OCI-LY1 (cell line): ENCODE measurements at regions not wholly inside any gene's neighbourhood (a gene's known extent, or its start where the extent isn't known, plus 50 kb on each side); places are given as distances from the start of the nearest gene placed in this dataset.

Source experiments
- H2AFZ ChIP-seq: fragments of 200-600 bp; sonication (generic), shearing (Covaris generic); 2 replicates; pipeline ENCODE4 v1.6.0; 2014; ENCODE audit warnings: antibody characterized with exemption, mild to moderate bottlenecking, low read length
- H3F3A ChIP-seq: fragments of 200-600 bp; sonication (generic), shearing (Covaris generic); 2 replicates; pipeline ENCODE4 v1.6.0; 2014; ENCODE audit warnings: mild to moderate bottlenecking, antibody characterized with exemption, low read length, moderate library complexity; ENCODE audit not compliant: insufficient read depth
- H3K27ac ChIP-seq: fragments of 200-600 bp; sonication (generic); 2 replicates; pipeline ENCODE4 v1.5.1; 2014; ENCODE audit warnings: low read length, mixed run types, mild to moderate bottlenecking, low read depth; ENCODE audit not compliant: poor library complexity, severe bottlenecking
- H3K27me3 ChIP-seq: fragments of 200-600 bp; sonication (generic); 2 replicates; pipeline ENCODE4 v1.6.0; 2014; ENCODE audit warnings: antibody characterized with exemption, mild to moderate bottlenecking, low read length, moderate library complexity; ENCODE audit not compliant: insufficient read depth
- H3K36me3 ChIP-seq: fragments of 200-600 bp; sonication (generic); 2 replicates; pipeline ENCODE4 v1.6.1; 2014; ENCODE audit warnings: mild to moderate bottlenecking, antibody characterized with exemption, low read length, moderate library complexity, mixed read lengths; ENCODE audit not compliant: insufficient read depth
- H3K4me1 ChIP-seq: fragments of 200-600 bp; sonication (generic); 2 replicates; pipeline ENCODE4 v1.5.1; 2014; ENCODE audit warnings: mild to moderate bottlenecking, low read length, moderate library complexity; ENCODE audit not compliant: insufficient read depth, severe bottlenecking
- H3K4me2 ChIP-seq: fragments of 200-600 bp; sonication (generic), shearing (Covaris generic); 2 replicates; pipeline ENCODE4 v1.6.1; 2014; ENCODE audit warnings: low read length
- H3K4me3 ChIP-seq: fragments of 200-600 bp; sonication (generic); 2 replicates; pipeline ENCODE4 v1.5.1; 2014; ENCODE audit warnings: low read length, low read depth, mild to moderate bottlenecking, mixed read lengths; ENCODE audit not compliant: poor library complexity, severe bottlenecking
- H3K79me2 ChIP-seq: fragments of 200-600 bp; shearing (Covaris generic); 2 replicates; pipeline ENCODE4 v1.6.1; 2016; ENCODE audit warnings: mixed run types, low read length, mixed read lengths; ENCODE audit not compliant: insufficient read depth
- H3K9ac ChIP-seq: fragments of 200-600 bp; sonication (generic), shearing (Covaris generic); 2 replicates; pipeline ENCODE4 v1.6.1; 2014; ENCODE audit warnings: mild to moderate bottlenecking, low read length, mixed read lengths
- H3K9me2 ChIP-seq: fragments of 200-600 bp; sonication (generic), shearing (Covaris generic); 2 replicates; pipeline ENCODE4 v1.6.1; 2014; ENCODE audit warnings: low read depth, mild to moderate bottlenecking, low read length, mixed read lengths
- H3K9me3 ChIP-seq: fragments of 200-600 bp; shearing (Covaris generic); 2 replicates; pipeline ENCODE4 v1.6.1; 2014; ENCODE audit warnings: low read length, mixed read lengths
- H4K20me1 ChIP-seq: fragments of 200-600 bp; sonication (generic), shearing (Covaris generic); 2 replicates; pipeline ENCODE4 v1.6.0; 2016; ENCODE audit warnings: mild to moderate bottlenecking, low read length; ENCODE audit not compliant: insufficient read depth
- CTCF ChIP-seq: fragments of 200-600 bp; sonication (generic), shearing (Covaris generic); IDR thresholded peaks from 2 replicates; pipeline ENCODE4 v1.5.1; 2017; ENCODE audit warnings: mild to moderate bottlenecking, antibody characterized with exemption, low read length, moderate library complexity, mixed read lengths
- EZH2 ChIP-seq: fragments of 200-600 bp; sonication (generic), shearing (Covaris generic); IDR thresholded peaks from 2 replicates; pipeline ENCODE4 v1.8.0; 2017; ENCODE audit warnings: borderline replicate concordance, mixed run types, mild to moderate bottlenecking, antibody characterized with exemption, low read length, moderate library complexity, mixed read lengths

GRCh38 chr9:90975781-90976538 is 174.3 kb downstream of the SYK start:
- H3K27ac ChIP-seq: no peak overlapping the region
- H3K9ac ChIP-seq: no peak overlapping the region
- TF ChIP-seq CTCF (no peak), EZH2 (no peak)
- H3K27me3 ChIP-seq: peaks cover 13% of the 10 kb centered on the region
- no peaks in the 10 kb centered on the region for H3K9me2 ChIP-seq
- H3K79me2 ChIP-seq: no peaks in the 10 kb centered on the region
- no peak overlapping the region for H2AFZ ChIP-seq
- H3K4me1 ChIP-seq: no peaks in the 10 kb centered on the region
- no peak overlapping the region for H3K4me2 ChIP-seq
- no peaks in the 10 kb centered on the region for H4K20me1 ChIP-seq
- H3K4me3 ChIP-seq: no peak overlapping the region
- H3K9me3 ChIP-seq: no peaks in the 10 kb centered on the region
- H3F3A ChIP-seq: no peaks in the 10 kb centered on the region
- no peaks in the 10 kb centered on the region for H3K36me3 ChIP-seq

GRCh38 chr9:90979138-90979551 is 177.5 kb downstream of the SYK start:
- Histone ChIP-seq H3K9me2 (no peaks in the 10 kb centered on the region), H3K4me2 (no peak overlapping the region), H2AFZ (no peak overlapping the region), H4K20me1 (no peaks in the 10 kb centered on the region), H3F3A (no peaks in the 10 kb centered on the region), H3K9me3 (no peaks in the 10 kb centered on the region), H3K9ac (no peak overlapping the region), H3K36me3 (no peaks in the 10 kb centered on the region), H3K4me3 (no peak overlapping the region), H3K4me1 (no peaks in the 10 kb centered on the region), H3K27ac (no peak overlapping the region), H3K79me2 (no peaks in the 10 kb centered on the region), H3K27me3 (peaks cover 6% of the 10 kb centered on the region; the same call in 1 of the 2 replicates)
- TF ChIP-seq CTCF: no peak

- H3K27ac ChIP-seq: no peak overlapping the region
- no peak overlapping the region for H2AFZ ChIP-seq
- no peaks in the 10 kb centered on the region for H3K79me2 ChIP-seq
- no peaks in the 10 kb centered on the region for H3K9me3 ChIP-seq
- no peaks in the 10 kb centered on the region for H3K9me2 ChIP-seq
- H3K9ac ChIP-seq: no peak overlapping the region
- H3F3A ChIP-seq: no peaks in the 10 kb centered on the region
- H3K4me3 ChIP-seq: no peak overlapping the region
- no peaks in the 10 kb centered on the region for H4K20me1 ChIP-seq
- H3K27me3 ChIP-seq: peaks cover 6% of the 10 kb centered on the region; the same call in 1 of the 2 replicates
- H3K4me1 ChIP-seq: no peaks in the 10 kb centered on the region
- no peaks in the 10 kb centered on the region for H3K36me3 ChIP-seq
- H3K4me2 ChIP-seq: no peak overlapping the region
- TF ChIP-seq EZH2: no peak
- no peak for TF ChIP-seq CTCF
Measured at GRCh38 chr9:90979639-90980038, 178.0 kb downstream of the SYK start.
